Activated CD8-positive, alpha-beta T cell treated with anti-CD3 and anti-CD28 coated beads for 36 hours (primary cell): ENCODE measurements at regions not wholly inside any gene's neighbourhood (a gene's known extent, or its start where the extent isn't known, plus 50 kb on each side); places are given as distances from the start of the nearest gene placed in this dataset.

Experiments used
- ATAC-seq: fragments of 200-7000 bp; cut with Tn5 transposase; one replicate; pipeline ENCODE4 v1.10.0; 2021; ENCODE audit warnings: mild to moderate bottlenecking, moderate library complexity
- CTCF ChIA-PET: fragments of 350-600 bp; sonication (Branson Sonifier 250); formaldehyde crosslinking; loops from one replicate; lab custom pipeline; 2021; ENCODE audit warnings: antibody characterized with exemption; lab: Charles Lee
- POLR2A ChIA-PET: fragments of 350-600 bp; sonication (Branson Sonifier 250); formaldehyde crosslinking; loops from one replicate; lab custom pipeline; 2021; ENCODE audit warnings: antibody characterized with exemption; lab: Charles Lee
- DNase-seq: peaks from one replicate; pipeline ENCODE4 v3.0.0-alpha.2; 2020
- H3K27ac Mint-ChIP-seq: one replicate; pipeline ENCODE4 v1.8.0; 2021; ENCODE audit warnings: mild to moderate bottlenecking, mixed read lengths
- H3K27me3 Mint-ChIP-seq: one replicate; pipeline ENCODE4 v1.8.0; 2021; ENCODE audit warnings: mixed read lengths
- H3K36me3 Mint-ChIP-seq: one replicate; pipeline ENCODE4 v1.8.0; 2021; ENCODE audit warnings: low read depth, mixed read lengths
- H3K4me1 Mint-ChIP-seq: one replicate; pipeline ENCODE4 v1.8.0; 2021; ENCODE audit warnings: low read depth, mixed read lengths
- H3K4me3 Mint-ChIP-seq: one replicate; pipeline ENCODE4 v1.8.0; 2021; ENCODE audit warnings: mild to moderate bottlenecking, moderate library complexity, mixed read lengths
- H3K9me3 Mint-ChIP-seq: one replicate; pipeline ENCODE4 v1.8.0; 2021; ENCODE audit warnings: mixed read lengths
- CTCF ChIP-seq: fragments of 200-600 bp; IDR thresholded peaks from one replicate; pipeline ENCODE4 v1.8.0; 2022; ENCODE audit warnings: antibody characterized with exemption, mild to moderate bottlenecking
- intact Hi-C: fragments of 100-400 bp; cut with micrococcal nuclease; formaldehyde crosslinking; loops from one replicate; pipeline ENCODE4 v1.10.0; 2022

- ChIA-PET POLR2A (no interaction called here), CTCF (no interaction called here)
- DNase-seq (no peak), ATAC-seq (no peak)
- Mint-ChIP-seq H3K4me1 (no peaks in the 10 kb centered on the region), H3K27ac (no peak overlapping the region), H3K36me3 (no peaks in the 10 kb centered on the region), H3K27me3 (no peaks in the 10 kb centered on the region), H3K9me3 (peaks cover 4% of the 10 kb centered on the region), H3K4me3 (no peak overlapping the region)
- no peak for TF ChIP-seq CTCF
- intact Hi-C loops: no loop called here
Observed at GRCh38 chr14:83047059-83047830, 1513.6 kb upstream of the SEL1L start.

- H3K4me3 Mint-ChIP-seq: no peak overlapping the region
- ChIA-PET CTCF (no interaction called here), POLR2A (no interaction called here)
- H3K27ac Mint-ChIP-seq: no peak overlapping the region
- DNase-seq (no peak), ATAC-seq (no peak)
- intact Hi-C loops: no loop called here
- no peaks in the 10 kb centered on the region for H3K27me3 Mint-ChIP-seq
- no peaks in the 10 kb centered on the region for H3K4me1 Mint-ChIP-seq
- TF ChIP-seq CTCF: no peak
- peaks cover 4% of the 10 kb centered on the region for H3K9me3 Mint-ChIP-seq
- no peaks in the 10 kb centered on the region for H3K36me3 Mint-ChIP-seq
Observed at GRCh38 chr14:83053022-83053710, 1519.5 kb upstream of the SEL1L start.

GRCh38 chr14:83058068-83058467 lies 1524.4 kb upstream of the SEL1L start:
- Mint-ChIP-seq H3K4me3 (no peak overlapping the region), H3K9me3 (peaks cover 10% of the 10 kb centered on the region), H3K4me1 (no peaks in the 10 kb centered on the region), H3K27me3 (no peaks in the 10 kb centered on the region), H3K27ac (no peak overlapping the region), H3K36me3 (no peaks in the 10 kb centered on the region)
- CTCF ChIA-PET: interaction anchor here (0.5 kb wide), 1 partner anchor 46 kb away, joined by 3 read pairs; no protein-coding TSS in a partner anchor
- POLR2A ChIA-PET: no interaction called here
- no peak for ATAC-seq
- intact Hi-C loops: no loop called here
- TF ChIP-seq CTCF: no peak
- no peak for DNase-seq

GRCh38 chr14:83071888-83072501 lies 1538.3 kb upstream of the SEL1L start:
- Mint-ChIP-seq H3K36me3 (no peaks in the 10 kb centered on the region), H3K4me3 (no peak overlapping the region), H3K4me1 (no peaks in the 10 kb centered on the region), H3K9me3 (peaks cover 3% of the 10 kb centered on the region), H3K27ac (no peak overlapping the region), H3K27me3 (no peaks in the 10 kb centered on the region)
- intact Hi-C loops: no loop called here
- POLR2A ChIA-PET: no interaction called here
- CTCF ChIA-PET: interaction anchor here (1.4 kb wide), 1 partner anchor 17 kb away, joined by 3 read pairs; no protein-coding TSS in a partner anchor
- DNase-seq (no peak), ATAC-seq (no peak)
- no peak for TF ChIP-seq CTCF

GRCh38 chr14:83085136-83085535 lies 1551.5 kb upstream of the SEL1L start:
- intact Hi-C loops: no loop called here

More at GRCh38 chr14:83085136-83085535, 1551.5 kb upstream of the SEL1L start:
- DNase-seq: no peak
- CTCF ChIA-PET: no interaction called here
- Mint-ChIP-seq H3K4me3 (no peak overlapping the region), H3K27ac (no peak overlapping the region), H3K4me1 (no peaks in the 10 kb centered on the region), H3K9me3 (peaks cover 2% of the 10 kb centered on the region), H3K36me3 (no peaks in the 10 kb centered on the region), H3K27me3 (no peaks in the 10 kb centered on the region)
- ATAC-seq: no peak
- no peak for TF ChIP-seq CTCF
- POLR2A ChIA-PET: no interaction called here
